Stimulated activated CD8-positive, alpha-beta memory T cell treated with anti-CD3 and anti-CD28 coated beads, Interleukin-12 subunit alpha, Interleukin-12 subunit beta, amount 100 ng/mL, for 24 hours (primary cell): ENCODE measurements at regions not wholly inside any gene's neighbourhood (a gene's known extent, or its start where the extent isn't known, plus 50 kb on each side); places are given as distances from the start of the nearest gene placed in this dataset.

Experiments
- DNase-seq: peaks from one replicate; pipeline ENCODE4 v3.0.0-alpha.2; 2020; ENCODE audit errors: extremely low read depth

DNA sequence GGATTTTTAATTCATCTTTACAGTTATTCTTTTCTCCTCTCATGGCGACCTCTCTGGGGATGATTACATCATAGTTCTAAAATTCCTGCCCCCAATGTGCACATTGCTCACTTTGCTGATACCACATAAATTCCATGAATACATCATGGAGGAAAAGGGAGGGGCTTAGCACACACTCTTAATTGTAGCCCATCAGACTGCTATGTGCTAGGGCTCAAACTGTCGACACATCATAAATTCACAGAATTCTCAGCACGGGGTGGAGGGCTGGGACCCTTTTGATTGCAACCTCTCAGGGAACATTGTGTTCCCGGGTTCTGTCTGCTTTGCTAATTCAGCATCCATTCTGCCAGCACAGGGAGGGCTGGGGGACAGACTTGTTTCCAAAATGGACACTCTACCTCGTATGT, 592.9 kb downstream of the BCOR start:
- DNase-seq: no peak

DNA sequence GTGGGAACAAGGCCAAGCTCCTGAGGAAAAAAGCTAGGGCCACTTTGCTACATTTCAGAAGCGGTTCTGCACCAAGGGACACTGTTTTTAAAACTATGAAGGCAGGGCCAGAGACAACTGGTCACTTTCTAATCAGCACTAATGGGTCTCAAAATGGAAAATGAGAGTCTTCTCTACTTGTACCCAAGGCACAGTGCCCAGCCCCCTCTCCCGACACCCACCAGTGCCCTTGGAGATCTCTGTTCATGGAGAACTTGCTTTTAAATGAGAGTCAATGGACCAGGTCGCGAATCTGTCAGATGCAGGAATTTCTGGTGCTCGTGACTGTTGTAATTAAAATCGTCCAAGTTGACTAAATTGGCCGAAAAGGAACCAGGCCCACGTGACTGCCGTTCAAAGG, 591.6 kb downstream of the BCOR start:
- no peak for DNase-seq

- no peak for DNase-seq
Measured at GRCh38 chrX:39507034-39507433, 590.7 kb downstream of the BCOR start.

GRCh38 chrX:39507617-39508299, 590.0 kb downstream of the BCOR start:
- no peak for DNase-seq

DNA sequence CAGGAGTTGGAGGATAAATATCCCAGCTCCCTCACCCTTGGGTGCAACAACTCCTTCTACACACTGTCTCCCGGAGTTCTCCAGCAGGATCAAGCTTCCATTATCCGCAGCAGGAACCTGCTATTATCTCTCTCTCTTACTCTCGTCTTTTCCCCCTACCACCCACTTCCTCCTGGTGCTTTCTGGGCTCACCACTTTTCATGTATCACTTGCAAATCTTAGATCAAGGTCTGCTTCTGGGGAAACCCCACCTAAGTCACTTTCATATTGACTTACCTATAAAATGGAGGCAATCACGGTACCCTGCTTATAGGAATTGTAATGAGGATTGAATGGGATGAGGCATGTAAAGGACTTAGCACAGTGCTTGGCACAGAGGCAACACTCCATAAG, 589.5 kb downstream of the BCOR start:
- DNase-seq: no peak

- DNase-seq: no peak
Measured at GRCh38 chrX:39509157-39509556, 588.6 kb downstream of the BCOR start.

- DNase-seq: no peak
Measured at GRCh38 chrX:39513836-39514235, 583.9 kb downstream of the BCOR start.

- no peak for DNase-seq
Measured at GRCh38 chrX:39514801-39515200, 583.0 kb downstream of the BCOR start.

GRCh38 chrX:39516427-39516841, 581.3 kb downstream of the BCOR start:
- DNase-seq: no peak

GRCh38 chrX:39518476-39519029, 579.2 kb downstream of the BCOR start:
- no peak for DNase-seq

DNA sequence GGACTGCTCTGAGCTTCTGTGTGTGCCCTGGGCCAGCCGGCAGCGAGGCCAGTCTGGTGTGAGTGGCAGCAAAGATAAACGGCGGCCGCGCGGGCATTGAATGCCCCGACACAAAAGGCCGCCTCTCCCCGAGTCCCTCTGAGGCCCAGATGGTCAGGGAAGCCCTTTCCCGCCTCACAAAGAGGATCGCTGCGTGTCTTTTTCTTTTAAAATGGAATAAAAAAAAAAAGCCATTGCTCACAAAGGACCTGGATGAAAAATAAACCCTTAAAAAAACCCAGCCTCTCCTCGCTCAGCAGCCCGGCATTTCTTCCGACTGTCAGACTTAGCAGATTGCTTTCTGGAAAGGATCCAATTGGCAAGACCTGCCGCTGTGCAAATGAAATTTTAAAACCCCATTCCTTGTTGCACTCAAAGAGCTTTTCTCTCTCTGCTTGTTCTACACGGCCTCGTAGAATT, 578.7 kb downstream of the BCOR start:
- DNase-seq: no peak

GRCh38 chrX:39519566-39520301, 578.0 kb downstream of the BCOR start:
- no peak for DNase-seq

- no peak for DNase-seq
Measured at GRCh38 chrX:39525758-39526157, 572.0 kb downstream of the BCOR start.

GRCh38 chrX:39527025-39527424, 570.7 kb downstream of the BCOR start:
- no peak for DNase-seq

DNA sequence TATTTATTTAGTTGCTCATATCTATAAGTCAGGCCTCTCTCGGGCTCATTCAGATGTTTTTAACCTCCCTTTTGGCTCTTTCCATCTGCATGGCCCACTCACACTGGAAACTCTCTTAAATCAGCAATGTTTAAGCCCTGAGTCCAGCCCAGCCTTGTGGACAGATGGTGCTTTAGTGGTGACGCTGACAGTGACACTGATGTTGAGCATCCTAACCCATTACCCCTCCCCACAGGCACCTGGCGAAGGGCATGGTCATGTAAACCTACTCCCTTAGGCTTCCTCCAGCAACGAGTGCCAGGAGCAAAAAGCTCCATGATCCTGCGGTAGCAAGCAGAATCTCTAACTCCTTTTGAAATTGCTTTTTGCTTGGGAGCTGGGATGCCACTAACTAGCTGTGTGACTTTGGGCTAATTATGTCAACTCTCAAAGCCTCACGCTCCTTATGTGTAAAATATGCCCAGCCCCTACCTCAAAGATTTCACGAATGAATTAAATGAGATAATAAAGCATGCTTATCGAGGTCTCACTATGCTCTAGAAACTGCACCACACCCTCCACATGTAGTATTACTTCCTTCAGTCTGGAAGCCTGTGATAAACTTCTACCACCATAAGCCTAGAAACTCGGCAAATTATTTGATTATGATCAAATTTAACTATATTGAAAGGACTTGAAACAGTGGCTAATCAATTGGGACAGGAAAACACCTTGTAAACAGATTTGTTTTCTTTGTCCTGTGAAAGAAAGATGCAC, 569.4 kb downstream of the BCOR start:
- DNase-seq: no peak

GRCh38 chrX:39532761-39533160, 565.0 kb downstream of the BCOR start:
- DNase-seq: no peak

- no peak for DNase-seq
Measured at GRCh38 chrX:39534949-39535348, 562.8 kb downstream of the BCOR start.

GRCh38 chrX:39536211-39536610, 561.5 kb downstream of the BCOR start:
- DNase-seq: no peak

- DNase-seq: no peak
Measured at GRCh38 chrX:39541881-39542280, 555.9 kb downstream of the BCOR start.

- DNase-seq: no peak
Measured at GRCh38 chrX:39542316-39542715, 555.4 kb downstream of the BCOR start.

GRCh38 chrX:39550795-39551361, 546.9 kb downstream of the BCOR start:
- no peak for DNase-seq

- DNase-seq: no peak
Measured at GRCh38 chrX:39551762-39552161, 546.0 kb downstream of the BCOR start.
